A673 (cell line): ENCODE measurements at regions not wholly inside any gene's neighbourhood (a gene's known extent, or its start where the extent isn't known, plus 50 kb on each side); places are given as distances from the start of the nearest gene placed in this dataset.

Experiments
- EZH2 ChIP-seq: fragments of 200-600 bp; sonication (generic); IDR thresholded peaks from 2 replicates; pipeline ENCODE4 v1.6.1; 2017; ENCODE audit warnings: borderline replicate concordance, low read depth, mild to moderate bottlenecking, mixed read lengths, antibody characterized with exemption, low read length; ENCODE audit not compliant: poor library complexity, severe bottlenecking
- TF ChIP-seq, protein P1 (sequence below): fragments of 300-800, 200-600 bp; sonication (generic); conservative IDR thresholded peaks from 2 replicates; pipeline ENCODE4 v1.5.1; 2017; ENCODE audit warnings: low read depth, mild to moderate bottlenecking, antibody characterized with exemption, low read length, moderate library complexity, mixed read lengths

- TF ChIP-seq, protein P1, sequence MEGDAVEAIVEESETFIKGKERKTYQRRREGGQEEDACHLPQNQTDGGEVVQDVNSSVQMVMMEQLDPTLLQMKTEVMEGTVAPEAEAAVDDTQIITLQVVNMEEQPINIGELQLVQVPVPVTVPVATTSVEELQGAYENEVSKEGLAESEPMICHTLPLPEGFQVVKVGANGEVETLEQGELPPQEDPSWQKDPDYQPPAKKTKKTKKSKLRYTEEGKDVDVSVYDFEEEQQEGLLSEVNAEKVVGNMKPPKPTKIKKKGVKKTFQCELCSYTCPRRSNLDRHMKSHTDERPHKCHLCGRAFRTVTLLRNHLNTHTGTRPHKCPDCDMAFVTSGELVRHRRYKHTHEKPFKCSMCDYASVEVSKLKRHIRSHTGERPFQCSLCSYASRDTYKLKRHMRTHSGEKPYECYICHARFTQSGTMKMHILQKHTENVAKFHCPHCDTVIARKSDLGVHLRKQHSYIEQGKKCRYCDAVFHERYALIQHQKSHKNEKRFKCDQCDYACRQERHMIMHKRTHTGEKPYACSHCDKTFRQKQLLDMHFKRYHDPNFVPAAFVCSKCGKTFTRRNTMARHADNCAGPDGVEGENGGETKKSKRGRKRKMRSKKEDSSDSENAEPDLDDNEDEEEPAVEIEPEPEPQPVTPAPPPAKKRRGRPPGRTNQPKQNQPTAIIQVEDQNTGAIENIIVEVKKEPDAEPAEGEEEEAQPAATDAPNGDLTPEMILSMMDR = no peak
- TF ChIP-seq EZH2 = no peak
These were observed 841.0 kb upstream of the EEF2KMT start for GRCh38 chr16:5938607-5939006.
